ENCODE measurements at regions not wholly inside any gene's neighbourhood (a gene's known extent, or its start where the extent isn't known, plus 50 kb on each side); places are given as distances from the start of the nearest gene placed in this dataset.
A peak's percentile ranks its signal among the peaks of the same experiment; 100 is the strongest.

- peak overlapping the region; percentile 37 for H2AK5ac ChIP-seq (ENCODE audit: low read length)
- no CpG with 5 or more reads among the region's 7 CpGs for WGBS (ENCODE audit: extremely low coverage, insufficient coverage, insufficient read length)
- no peak overlapping the region for H3K4me3 ChIP-seq (ENCODE audit: low read depth, low read length)
These were observed 55.3 kb upstream of the TMEM163 start for GRCh38 chr2:134773759-134774742.

DNA sequence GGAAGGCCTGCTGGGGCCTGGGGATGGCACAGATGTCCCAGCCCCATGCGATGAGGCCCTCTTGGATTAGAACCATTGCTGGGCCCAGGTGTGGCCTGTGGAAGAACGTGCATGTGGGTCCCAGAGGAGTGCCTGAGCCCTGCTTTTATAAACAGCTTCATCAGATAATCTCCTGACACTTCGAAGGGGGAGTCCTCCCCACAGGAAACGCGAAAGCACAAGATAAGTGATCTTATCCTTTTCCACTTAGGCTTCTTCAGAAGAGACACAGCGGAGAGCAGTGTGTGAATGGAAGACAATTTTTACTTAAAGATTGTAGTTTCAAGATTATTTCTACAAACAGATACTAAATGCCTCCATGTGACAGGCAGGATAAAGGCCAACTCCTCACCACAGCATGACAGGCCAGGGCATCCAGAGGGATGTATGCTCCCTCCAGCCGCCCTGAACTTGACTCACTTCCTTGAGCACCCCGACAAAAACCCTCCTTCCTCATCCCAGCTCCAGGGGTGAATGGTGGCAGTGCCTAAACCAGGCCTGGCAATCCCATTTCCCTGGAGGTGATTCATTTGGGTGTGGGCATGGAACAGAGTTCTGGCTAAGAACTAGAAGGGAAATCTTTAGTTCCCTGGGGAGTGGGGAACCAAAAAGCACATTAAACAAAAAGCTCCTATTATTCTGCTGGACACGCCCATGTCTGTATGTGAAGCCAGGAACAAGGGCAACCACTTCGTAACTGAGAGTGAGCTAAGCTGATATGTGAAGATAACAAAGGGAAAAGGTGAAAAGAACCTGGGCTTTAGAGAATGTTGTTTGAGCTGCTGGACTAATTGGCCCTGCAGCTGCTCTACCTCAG lies 56.2 kb upstream of the TMEM163 start:
- no peak overlapping the region for H3K27ac ChIP-seq (ENCODE audit: low read depth, low read length)
- no peak overlapping the region for H3K9ac ChIP-seq (ENCODE audit: low read length)
- H3K4me3 ChIP-seq (ENCODE audit: low read depth, low read length) = no peak overlapping the region
- no peak overlapping the region for H3K23ac ChIP-seq (ENCODE audit: low read length)
- H2BK5ac ChIP-seq (ENCODE audit: low read depth, low read length, poor library complexity) = no peak overlapping the region
- H3K4me2 ChIP-seq (ENCODE audit: low read length) = no peak overlapping the region
- H3K36me3 ChIP-seq (ENCODE audit: control insufficient read depth in 1 of 2, insufficient read depth in 2 of 2, low read length in 2 of 2) = no peaks in the 10 kb centered on the region
- peak; percentile 62 to 85 for DNase-seq
- no peaks in the 10 kb centered on the region for H3K27me3 ChIP-seq (ENCODE audit: insufficient read depth, low read length)
- no peaks in the 10 kb centered on the region for H3K9me3 ChIP-seq (ENCODE audit: insufficient read depth, low read depth, low read length)
- H3K14ac ChIP-seq (ENCODE audit: low read length) = no peak overlapping the region
- no peak overlapping the region for H4K8ac ChIP-seq (ENCODE audit: low read depth, low read length)
- H2AFZ ChIP-seq (ENCODE audit: insufficient read depth, low read length, poor library complexity) = no peak overlapping the region
- H3K18ac ChIP-seq (ENCODE audit: low read length) = peak overlapping the region; percentile 77
- H4K91ac ChIP-seq (ENCODE audit: low read depth, low read length) = peak overlapping the region; percentile 67
- peaks cover 26 to 32% of the 10 kb centered on the region in 2 experiments for H3K4me1 ChIP-seq (ENCODE audit: control insufficient read depth in 1 of 2, insufficient read depth in 2 of 2, low read length in 2 of 2)
- H2AK5ac ChIP-seq (ENCODE audit: low read length) = peak overlapping the region; percentile 82
- no CpG with 5 or more reads among the region's 10 CpGs for WGBS (ENCODE audit: extremely low coverage, insufficient coverage, insufficient read length)
- H2BK120ac ChIP-seq (ENCODE audit: insufficient read depth, low read length, poor library complexity) = peak overlapping the region; percentile 26
- no peak overlapping the region for H3K4ac ChIP-seq (ENCODE audit: low read depth, low read length)
- H3K79me2 ChIP-seq (ENCODE audit: control insufficient read depth, insufficient read depth, low read length, poor library complexity) = no peaks in the 10 kb centered on the region
- no peak overlapping the region for H4K12ac ChIP-seq (ENCODE audit: low read depth, low read length)
- peak overlapping the region; percentile 58 for H2BK12ac ChIP-seq (ENCODE audit: low read length)
- H3K79me1 ChIP-seq (ENCODE audit: low read length) = peaks cover 12% of the 10 kb centered on the region

More at GRCh38 chr2:134773759-134774742, 55.3 kb upstream of the TMEM163 start:
- no peak overlapping the region for H4K8ac ChIP-seq (ENCODE audit: low read depth, low read length)
- no peak overlapping the region for H4K12ac ChIP-seq (ENCODE audit: low read depth, low read length)
- H3K27me3 ChIP-seq (ENCODE audit: insufficient read depth, low read length) = no peaks in the 10 kb centered on the region
- peaks cover 26 to 32% of the 10 kb centered on the region in 2 experiments for H3K4me1 ChIP-seq (ENCODE audit: control insufficient read depth in 1 of 2, insufficient read depth in 2 of 2, low read length in 2 of 2)
- no peaks in the 10 kb centered on the region for H3K79me2 ChIP-seq (ENCODE audit: control insufficient read depth, insufficient read depth, low read length, poor library complexity)
- H3K36me3 ChIP-seq (ENCODE audit: control insufficient read depth in 1 of 2, insufficient read depth in 2 of 2, low read length in 2 of 2) = no peaks in the 10 kb centered on the region
- H3K23ac ChIP-seq (ENCODE audit: low read length) = no peak overlapping the region
- H3K18ac ChIP-seq (ENCODE audit: low read length) = peak overlapping the region; percentile 75
- H3K14ac ChIP-seq (ENCODE audit: low read length) = peak overlapping the region; percentile 32
- H4K91ac ChIP-seq (ENCODE audit: low read depth, low read length) = no peak overlapping the region
- DNase-seq = peak in 1 of 2 donors; percentile 76
- no peak overlapping the region for H2BK5ac ChIP-seq (ENCODE audit: low read depth, low read length, poor library complexity)
- no peak overlapping the region for H2BK12ac ChIP-seq (ENCODE audit: low read length)
- peak overlapping the region; percentile 44 for H3K4ac ChIP-seq (ENCODE audit: low read depth, low read length)
- no peak overlapping the region for H3K4me2 ChIP-seq (ENCODE audit: low read length)
- no peaks in the 10 kb centered on the region for H3K9me3 ChIP-seq (ENCODE audit: insufficient read depth, low read depth, low read length)
- peak overlapping the region; percentile 26 for H2BK120ac ChIP-seq (ENCODE audit: insufficient read depth, low read length, poor library complexity)
- peaks cover 12% of the 10 kb centered on the region for H3K79me1 ChIP-seq (ENCODE audit: low read length)
- no peak overlapping the region for H3K27ac ChIP-seq (ENCODE audit: low read depth, low read length)
- H2AFZ ChIP-seq (ENCODE audit: insufficient read depth, low read length, poor library complexity) = no peak overlapping the region
- H3K9ac ChIP-seq (ENCODE audit: low read length) = no peak overlapping the region

DNA sequence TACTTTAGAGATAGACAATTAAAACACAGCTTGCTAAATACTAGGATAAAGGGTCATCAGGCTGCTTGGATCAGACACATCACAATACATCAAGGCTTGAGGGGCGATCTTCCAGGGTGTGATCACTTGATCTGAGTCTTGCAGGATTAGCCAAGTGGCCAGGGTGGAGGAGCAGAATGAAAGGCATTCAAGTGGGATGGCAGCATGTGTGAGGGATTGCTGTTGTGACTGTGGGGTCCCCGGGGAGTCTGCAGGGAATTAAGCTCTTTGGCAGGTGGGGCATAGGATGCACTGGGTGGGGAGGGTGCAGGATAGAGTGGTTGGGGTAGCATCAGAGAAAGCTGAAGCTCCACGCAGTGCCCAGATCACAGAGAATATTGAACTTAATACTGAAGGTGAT lies 58.0 kb upstream of the TMEM163 start:
- no peak overlapping the region for H4K12ac ChIP-seq (ENCODE audit: low read depth, low read length)
- H4K8ac ChIP-seq (ENCODE audit: low read depth, low read length) = no peak overlapping the region
- no peak overlapping the region for H3K9ac ChIP-seq (ENCODE audit: low read length)
- H3K79me1 ChIP-seq (ENCODE audit: low read length) = peaks cover 12% of the 10 kb centered on the region
- no CpG with 5 or more reads among the region's 3 CpGs for WGBS (ENCODE audit: extremely low coverage, insufficient coverage, insufficient read length)
- no peak for DNase-seq
- H2BK12ac ChIP-seq (ENCODE audit: low read length) = no peak overlapping the region
- H3K4me1 ChIP-seq (ENCODE audit: control insufficient read depth in 1 of 2, insufficient read depth in 2 of 2, low read length in 2 of 2) = peaks cover 18 to 21% of the 10 kb centered on the region in 2 experiments
- H3K79me2 ChIP-seq (ENCODE audit: control insufficient read depth, insufficient read depth, low read length, poor library complexity) = no peaks in the 10 kb centered on the region
- no peak overlapping the region for H3K4me2 ChIP-seq (ENCODE audit: low read length)
- H3K27ac ChIP-seq (ENCODE audit: low read depth, low read length) = no peak overlapping the region
- H3K27me3 ChIP-seq (ENCODE audit: insufficient read depth, low read length) = no peaks in the 10 kb centered on the region
- H3K23ac ChIP-seq (ENCODE audit: low read length) = no peak overlapping the region
- no peak overlapping the region for H3K14ac ChIP-seq (ENCODE audit: low read length)
- no peak overlapping the region for H3K4ac ChIP-seq (ENCODE audit: low read depth, low read length)
- H2AK5ac ChIP-seq (ENCODE audit: low read length) = no peak overlapping the region
- no peak overlapping the region for H2AFZ ChIP-seq (ENCODE audit: insufficient read depth, low read length, poor library complexity)
- no peak overlapping the region for H2BK120ac ChIP-seq (ENCODE audit: insufficient read depth, low read length, poor library complexity)
- H2BK5ac ChIP-seq (ENCODE audit: low read depth, low read length, poor library complexity) = no peak overlapping the region
- H3K18ac ChIP-seq (ENCODE audit: low read length) = no peak overlapping the region
- no peak overlapping the region for H4K91ac ChIP-seq (ENCODE audit: low read depth, low read length)
- H3K4me3 ChIP-seq (ENCODE audit: low read depth, low read length) = no peak overlapping the region
- no peaks in the 10 kb centered on the region for H3K36me3 ChIP-seq (ENCODE audit: control insufficient read depth in 1 of 2, insufficient read depth in 2 of 2, low read length in 2 of 2)
- no peaks in the 10 kb centered on the region for H3K9me3 ChIP-seq (ENCODE audit: insufficient read depth, low read depth, low read length)

DNA sequence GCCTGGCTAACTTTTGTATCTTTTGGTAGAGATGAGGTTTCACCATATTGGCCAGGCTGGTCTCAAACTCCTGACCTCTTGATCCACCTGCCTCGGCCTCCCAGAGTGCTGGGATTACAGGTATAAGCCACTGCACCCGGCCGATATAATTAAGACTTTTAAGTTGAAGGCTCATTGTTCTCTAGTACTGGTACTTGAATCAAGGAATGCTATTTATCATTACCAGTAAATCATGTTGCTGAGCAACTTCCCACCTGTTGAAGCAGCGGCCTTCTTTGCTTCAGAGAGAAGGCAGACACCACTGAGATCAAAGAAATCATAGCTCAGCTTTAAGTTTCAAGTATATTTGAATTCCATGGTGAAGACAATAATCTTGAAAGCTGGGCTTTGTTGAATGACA lies 58.8 kb upstream of the TMEM163 start:
- H3K23ac ChIP-seq (ENCODE audit: low read length) = no peak overlapping the region
- no peaks in the 10 kb centered on the region for H3K9me3 ChIP-seq (ENCODE audit: insufficient read depth, low read depth, low read length)
- no peak overlapping the region for H3K18ac ChIP-seq (ENCODE audit: low read length)
- no peaks in the 10 kb centered on the region for H3K27me3 ChIP-seq (ENCODE audit: insufficient read depth, low read length)
- H3K14ac ChIP-seq (ENCODE audit: low read length) = no peak overlapping the region
- DNase-seq = no peak
- H3K4ac ChIP-seq (ENCODE audit: low read depth, low read length) = no peak overlapping the region
- no CpG with 5 or more reads among the region's 4 CpGs for WGBS (ENCODE audit: extremely low coverage, insufficient coverage, insufficient read length)
- no peak overlapping the region for H2BK5ac ChIP-seq (ENCODE audit: low read depth, low read length, poor library complexity)
- no peak overlapping the region for H3K9ac ChIP-seq (ENCODE audit: low read length)
- H3K4me1 ChIP-seq (ENCODE audit: control insufficient read depth in 1 of 2, insufficient read depth in 2 of 2, low read length in 2 of 2) = peaks cover 16% of the 10 kb centered on the region in 2 experiments
- no peaks in the 10 kb centered on the region for H3K79me2 ChIP-seq (ENCODE audit: control insufficient read depth, insufficient read depth, low read length, poor library complexity)
- H4K8ac ChIP-seq (ENCODE audit: low read depth, low read length) = no peak overlapping the region
- H2BK12ac ChIP-seq (ENCODE audit: low read length) = no peak overlapping the region
- H3K36me3 ChIP-seq (ENCODE audit: control insufficient read depth in 1 of 2, insufficient read depth in 2 of 2, low read length in 2 of 2) = no peaks in the 10 kb centered on the region
- H4K12ac ChIP-seq (ENCODE audit: low read depth, low read length) = no peak overlapping the region
- H4K91ac ChIP-seq (ENCODE audit: low read depth, low read length) = no peak overlapping the region
- H2AFZ ChIP-seq (ENCODE audit: insufficient read depth, low read length, poor library complexity) = no peak overlapping the region
- no peak overlapping the region for H3K27ac ChIP-seq (ENCODE audit: low read depth, low read length)
- no peak overlapping the region for H3K4me3 ChIP-seq (ENCODE audit: low read depth, low read length)
- H2BK120ac ChIP-seq (ENCODE audit: insufficient read depth, low read length, poor library complexity) = no peak overlapping the region
- peaks cover 12% of the 10 kb centered on the region for H3K79me1 ChIP-seq (ENCODE audit: low read length)
- no peak overlapping the region for H3K4me2 ChIP-seq (ENCODE audit: low read length)
- H2AK5ac ChIP-seq (ENCODE audit: low read length) = no peak overlapping the region

All from trophoblast cell (in vitro differentiated cells and primary cell).